GM21390 (cell line): ENCODE measurements at regions not wholly inside any gene's neighbourhood (a gene's known extent, or its start where the extent isn't known, plus 50 kb on each side); places are given as distances from the start of the nearest gene placed in this dataset.
"Not testable (repeated sequence)": the region's sequence is repeated elsewhere in the genome, so short reads cannot be mapped to it uniquely, and the experiment has no call there.

Source experiments
- ATAC-seq: cut with Tn5 transposase; IDR thresholded peaks from one replicate; pipeline ENCODE4 v1.9.1; 2021; ENCODE audit not compliant: unreplicated experiment

GRCh38 chr5:158226496-158226895 lies 367.6 kb upstream of the CLINT1 start:
- ATAC-seq: no peak

- no peak for ATAC-seq
Measured at GRCh38 chr5:158224253-158224652, 365.3 kb upstream of the CLINT1 start.

GRCh38 chr5:158223054-158223600 lies 364.2 kb upstream of the CLINT1 start:
- ATAC-seq: no peak

GRCh38 chr5:158212917-158213316 lies 354.0 kb upstream of the CLINT1 start:
- no peak for ATAC-seq

GRCh38 chr5:158212237-158212636 lies 353.3 kb upstream of the CLINT1 start:
- no peak for ATAC-seq

GRCh38 chr5:158209219-158209908 lies 350.4 kb upstream of the CLINT1 start:
- ATAC-seq: no peak

- no peak for ATAC-seq
Measured at GRCh38 chr5:158207733-158208132, 348.8 kb upstream of the CLINT1 start.

GRCh38 chr5:158205992-158206391 lies 347.0 kb upstream of the CLINT1 start:
- ATAC-seq: no peak

- no peak for ATAC-seq
Measured at GRCh38 chr5:158203261-158203660, 344.3 kb upstream of the CLINT1 start.

GRCh38 chr5:158202801-158203200 lies 343.9 kb upstream of the CLINT1 start:
- ATAC-seq: no peak

GRCh38 chr5:158200619-158201018 lies 341.7 kb upstream of the CLINT1 start:
- no peak for ATAC-seq

GRCh38 chr5:158198636-158199035 lies 339.7 kb upstream of the CLINT1 start:
- peak; percentile 99 for ATAC-seq

- no peak for ATAC-seq
Measured at GRCh38 chr5:158195416-158196210, 336.7 kb upstream of the CLINT1 start.

GRCh38 chr5:158194561-158194976 lies 335.6 kb upstream of the CLINT1 start:
- no peak for ATAC-seq

- not testable (repeated sequence) for ATAC-seq
Measured at GRCh38 chr5:158193395-158193794, 334.4 kb upstream of the CLINT1 start.

GRCh38 chr5:158180407-158180806 lies 321.5 kb upstream of the CLINT1 start:
- ATAC-seq: no peak

- no peak for ATAC-seq
Measured at GRCh38 chr5:158179271-158179670, 320.3 kb upstream of the CLINT1 start.

GRCh38 chr5:158178535-158178934 lies 319.6 kb upstream of the CLINT1 start:
- ATAC-seq: no peak

- ATAC-seq: no peak
Measured at GRCh38 chr5:158177146-158177545, 318.2 kb upstream of the CLINT1 start.

- no peak for ATAC-seq
Measured at GRCh38 chr5:158175934-158176481, 317.1 kb upstream of the CLINT1 start.

GRCh38 chr5:158174918-158175851 lies 316.2 kb upstream of the CLINT1 start:
- peak; percentile 75 for ATAC-seq
